Urothelium cell line (cell line): ENCODE measurements at regions not wholly inside any gene's neighbourhood (a gene's known extent, or its start where the extent isn't known, plus 50 kb on each side); places are given as distances from the start of the nearest gene placed in this dataset.
"Not testable (repeated sequence)": the region's sequence is repeated elsewhere in the genome, so short reads cannot be mapped to it uniquely, and the experiment has no call there.

ENCODE experiments used
- DNase-seq: peaks from one replicate; pipeline ENCODE4 v3.0.0; 2011; ENCODE audit warnings: low spot score, mixed read lengths
- FAIRE-seq: peaks from 2 replicates; lab custom pipeline; 2011; peaks lifted over from hg19 to GRCh38; lab: Jason Lieb, UNC

DNA sequence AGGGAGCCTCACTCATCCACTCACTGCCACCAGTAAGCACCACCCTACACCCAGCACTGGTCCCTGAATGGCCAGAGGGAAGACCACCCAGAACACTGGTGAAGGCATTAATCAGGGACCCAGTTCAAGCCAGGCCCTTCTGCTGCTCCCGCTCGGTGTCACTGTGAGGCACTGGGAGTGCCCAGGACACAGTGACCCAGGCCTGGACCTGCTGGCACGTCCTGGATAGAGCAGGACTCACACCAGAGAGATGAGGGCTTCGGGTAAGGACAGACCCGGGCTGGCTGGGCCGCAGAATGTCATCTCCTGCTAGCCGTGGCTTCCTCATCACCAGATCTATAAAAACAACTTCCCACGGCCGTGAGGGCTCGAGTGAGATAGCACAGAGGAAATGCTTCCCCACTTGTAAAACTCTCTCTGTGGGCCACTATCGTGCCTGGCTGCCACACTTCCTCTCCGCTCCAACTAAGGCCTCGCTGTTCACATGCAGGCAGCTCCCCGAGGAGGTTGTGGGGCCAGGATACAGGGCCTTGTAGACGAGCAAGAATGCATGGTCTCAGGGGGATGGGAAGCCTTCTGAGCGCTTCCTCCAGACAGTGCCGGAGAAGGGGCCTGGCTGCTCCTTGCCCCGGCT is 158.1 kb downstream of the NPIPB11 start:
- FAIRE-seq, DNase-seq: not testable (repeated sequence)

DNA sequence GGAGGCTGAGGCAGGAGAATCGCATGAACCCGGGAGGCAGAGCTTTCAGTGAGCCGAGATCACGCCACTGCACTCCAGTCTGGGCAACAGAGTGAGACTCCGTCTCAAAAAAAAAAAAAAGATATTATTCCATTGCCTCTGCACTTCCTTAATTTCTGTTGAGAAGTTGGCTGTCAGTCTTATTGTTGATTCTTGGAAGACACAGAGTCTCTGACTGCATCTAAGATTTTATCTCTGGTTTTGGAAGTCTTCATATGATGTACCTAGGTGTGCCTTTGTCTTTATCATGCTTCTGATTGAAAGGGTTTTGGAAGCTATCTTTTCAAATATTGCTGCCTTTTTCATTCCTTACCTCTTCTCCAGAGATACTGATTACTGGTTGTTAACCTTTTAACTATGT is 160.4 kb downstream of the NPIPB11 start:
- not testable (repeated sequence) for DNase-seq, FAIRE-seq

DNA sequence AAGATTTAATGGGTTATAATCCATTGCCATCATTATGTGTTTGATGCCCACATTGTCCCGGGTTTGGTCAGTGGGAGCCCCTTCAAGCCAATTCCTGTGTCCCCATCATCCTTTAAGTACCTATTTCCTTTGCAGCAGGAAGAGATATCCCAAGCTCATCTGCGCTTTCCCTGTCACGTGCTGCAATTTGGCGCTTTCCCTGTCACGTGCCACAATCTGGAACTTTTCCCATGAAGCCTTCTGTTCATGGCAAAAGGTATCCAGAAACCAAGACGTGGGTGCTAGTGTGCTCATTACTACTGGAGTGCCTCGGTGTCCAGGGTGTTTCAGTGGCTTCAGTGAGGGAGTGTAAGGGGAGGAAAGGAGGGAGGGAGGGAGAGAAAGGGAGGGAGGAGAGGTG is 168.5 kb downstream of the NPIPB11 start:
- FAIRE-seq (no peak), DNase-seq (no peak)

GRCh38 chr16:29237495-29237894 is 169.0 kb downstream of the NPIPB11 start:
- not testable (repeated sequence) for FAIRE-seq, DNase-seq

DNA sequence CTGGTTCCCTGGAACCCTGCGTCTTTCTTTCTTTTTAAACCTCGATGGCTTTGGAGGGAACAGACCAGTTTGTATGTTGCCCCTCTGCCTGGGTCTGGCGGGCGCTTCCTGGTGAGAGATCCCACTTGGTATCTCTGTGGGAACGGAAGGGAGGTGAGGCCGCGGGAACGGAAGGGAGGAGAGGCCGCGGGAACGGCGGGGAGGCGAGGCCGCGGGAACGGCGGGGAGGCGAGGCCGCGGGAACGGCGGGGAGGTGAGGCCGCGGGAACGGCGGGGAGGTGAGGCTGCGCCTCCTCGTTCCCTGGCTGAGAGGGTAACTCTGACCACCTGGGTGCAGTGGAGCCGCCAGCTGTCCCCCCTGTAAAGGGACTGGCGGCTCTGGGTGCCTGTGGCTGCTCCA is 169.5 kb downstream of the NPIPB11 start:
- not testable (repeated sequence) for DNase-seq, FAIRE-seq

DNA sequence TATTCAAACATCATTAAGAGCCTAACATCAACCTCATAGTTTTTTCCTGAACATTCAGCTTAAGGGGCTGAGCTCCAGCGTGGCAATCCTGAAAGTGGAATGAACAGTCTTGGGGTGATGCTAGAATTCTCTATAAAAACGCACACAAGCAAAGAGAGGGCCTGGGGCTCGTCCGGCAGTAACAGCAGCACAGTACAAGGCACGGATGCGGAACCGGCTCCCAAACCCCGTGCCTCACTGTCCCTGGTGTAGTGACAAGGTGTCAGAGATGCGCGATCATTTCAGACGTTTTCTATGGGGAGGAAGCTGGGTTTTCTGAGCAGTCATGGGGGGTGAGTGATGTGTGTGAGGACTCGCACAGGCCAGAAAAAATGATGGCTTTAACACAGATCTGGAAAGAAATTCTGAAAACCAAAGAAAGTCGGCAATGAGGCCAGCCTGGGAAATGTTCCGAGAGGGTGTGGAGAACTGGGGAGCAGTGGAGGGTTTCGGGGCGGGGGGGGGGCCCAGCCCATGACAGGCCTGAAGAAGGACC is 170.6 kb downstream of the NPIPB11 start:
- not testable (repeated sequence) for DNase-seq, FAIRE-seq

- DNase-seq, FAIRE-seq: not testable (repeated sequence)
Observed at GRCh38 chr16:29234536-29235275, 171.8 kb downstream of the NPIPB11 start.

DNA sequence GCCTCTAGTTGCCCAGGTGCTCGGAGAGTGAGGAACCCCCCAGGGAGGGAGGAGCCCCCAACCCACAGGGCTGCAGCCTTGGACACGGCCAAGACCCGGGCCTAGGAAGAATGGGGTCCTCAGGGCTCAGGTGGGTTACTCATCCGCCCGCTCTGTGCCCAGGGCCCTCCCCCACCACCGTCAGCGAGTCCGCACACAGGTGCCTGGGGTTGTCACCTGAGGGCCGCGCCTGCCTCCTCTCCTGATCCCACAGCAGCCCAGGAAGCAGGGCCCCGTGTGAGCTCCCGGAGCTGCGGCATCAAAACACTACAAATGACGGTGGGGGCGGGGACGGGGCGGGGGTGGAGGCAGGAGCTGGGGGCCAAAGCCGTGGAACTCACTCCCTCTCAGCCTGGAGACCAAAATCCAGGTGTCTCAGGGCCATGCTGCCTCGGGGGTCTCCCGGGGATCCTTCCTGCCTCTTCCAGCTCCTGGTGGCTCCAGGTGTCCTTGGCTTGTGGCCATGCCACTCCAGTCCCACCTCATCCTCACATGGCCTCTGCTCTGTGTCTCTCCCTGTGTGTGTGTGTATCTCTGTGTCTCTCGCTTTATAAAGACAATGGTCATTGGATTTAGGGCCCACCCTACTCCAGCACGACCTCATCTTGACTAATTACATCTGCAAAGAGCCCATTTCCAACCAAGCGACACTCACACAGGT is 172.7 kb downstream of the NPIPB11 start:
- not testable (repeated sequence) for DNase-seq, FAIRE-seq

GRCh38 chr16:29232811-29233704 is 173.5 kb downstream of the NPIPB11 start:
- DNase-seq, result no peak
- no peak for FAIRE-seq

GRCh38 chr16:29232160-29232705 is 174.3 kb downstream of the NPIPB11 start:
- not testable (repeated sequence) for FAIRE-seq, DNase-seq

DNA sequence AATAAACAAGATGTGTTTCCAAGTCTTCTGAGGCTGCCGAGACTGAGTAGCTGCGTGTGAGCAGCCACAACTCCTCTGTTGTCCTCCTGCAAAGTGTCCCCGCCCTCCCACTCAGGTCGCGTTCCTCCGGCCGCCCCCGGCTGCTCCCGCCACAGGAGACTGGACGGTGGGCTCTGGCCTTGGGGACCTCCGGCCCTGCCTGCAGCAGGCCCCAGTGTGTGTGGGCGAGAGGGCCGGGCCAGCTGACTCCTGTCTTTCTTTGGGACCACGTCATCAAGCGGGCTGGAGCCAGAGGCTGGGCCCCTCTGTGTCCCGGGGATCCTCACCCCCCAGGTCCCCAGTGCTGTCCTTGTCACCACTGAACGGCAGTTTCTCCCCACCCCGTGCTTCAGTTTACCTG is 175.3 kb downstream of the NPIPB11 start:
- no peak for DNase-seq
- no peak for FAIRE-seq

DNA sequence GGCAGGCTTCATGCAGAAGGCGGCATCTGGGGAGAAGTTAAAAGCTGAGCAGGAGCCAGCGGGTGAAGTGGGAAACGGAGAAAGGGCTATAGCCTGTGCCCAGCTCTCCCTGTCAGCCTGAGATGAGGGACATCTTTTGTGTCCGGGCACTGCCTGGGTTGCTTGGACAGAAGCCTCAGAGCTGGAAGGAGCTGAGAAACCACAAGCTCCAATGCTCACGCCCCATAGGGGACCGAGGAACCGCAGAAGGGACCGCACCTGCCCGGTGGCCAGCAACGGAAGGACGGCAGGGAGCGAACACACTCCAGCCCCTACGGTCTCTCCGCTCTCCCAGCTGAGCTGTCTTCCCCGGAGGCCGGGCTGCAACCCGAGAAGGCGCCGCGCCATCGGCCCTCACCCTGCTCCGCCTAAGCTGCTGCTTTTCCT is 175.8 kb downstream of the NPIPB11 start:
- no peak for FAIRE-seq
- no peak for DNase-seq

DNA sequence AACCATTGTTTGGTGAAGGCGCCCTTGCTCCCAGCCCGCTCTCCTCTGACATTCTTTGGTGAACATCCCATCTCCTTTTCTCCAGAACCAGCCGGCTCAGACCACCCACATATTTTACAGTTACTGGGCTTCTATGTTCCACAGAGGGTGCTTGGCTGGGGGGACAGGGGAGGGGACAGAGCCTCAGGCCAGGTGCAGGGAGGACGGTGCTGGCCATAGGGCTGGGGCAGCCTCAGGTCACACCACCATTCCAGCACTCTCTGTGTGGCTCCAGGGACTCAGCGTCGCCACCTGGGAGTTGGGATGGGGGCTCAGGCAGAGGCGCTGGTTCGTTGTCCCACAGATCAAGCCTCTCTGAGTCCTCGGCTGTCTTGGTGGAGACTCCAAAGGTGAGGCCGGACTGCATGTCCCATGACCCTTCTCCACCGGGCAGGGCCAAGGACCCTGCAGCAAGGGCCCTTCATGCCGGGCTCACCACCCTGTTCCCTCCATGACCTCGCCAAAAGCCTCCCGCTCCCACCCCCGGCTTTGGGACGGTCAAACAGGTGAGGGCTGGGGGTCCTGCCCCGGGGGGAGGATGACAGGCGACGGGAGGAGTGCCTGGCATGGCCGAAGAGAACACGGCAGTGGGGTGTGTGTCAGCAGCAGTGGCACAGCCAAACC is 176.4 kb downstream of the NPIPB11 start:
- FAIRE-seq, DNase-seq: not testable (repeated sequence)

GRCh38 chr16:29229616-29230005 is 176.9 kb downstream of the NPIPB11 start:
- FAIRE-seq, result not testable (repeated sequence)

DNA sequence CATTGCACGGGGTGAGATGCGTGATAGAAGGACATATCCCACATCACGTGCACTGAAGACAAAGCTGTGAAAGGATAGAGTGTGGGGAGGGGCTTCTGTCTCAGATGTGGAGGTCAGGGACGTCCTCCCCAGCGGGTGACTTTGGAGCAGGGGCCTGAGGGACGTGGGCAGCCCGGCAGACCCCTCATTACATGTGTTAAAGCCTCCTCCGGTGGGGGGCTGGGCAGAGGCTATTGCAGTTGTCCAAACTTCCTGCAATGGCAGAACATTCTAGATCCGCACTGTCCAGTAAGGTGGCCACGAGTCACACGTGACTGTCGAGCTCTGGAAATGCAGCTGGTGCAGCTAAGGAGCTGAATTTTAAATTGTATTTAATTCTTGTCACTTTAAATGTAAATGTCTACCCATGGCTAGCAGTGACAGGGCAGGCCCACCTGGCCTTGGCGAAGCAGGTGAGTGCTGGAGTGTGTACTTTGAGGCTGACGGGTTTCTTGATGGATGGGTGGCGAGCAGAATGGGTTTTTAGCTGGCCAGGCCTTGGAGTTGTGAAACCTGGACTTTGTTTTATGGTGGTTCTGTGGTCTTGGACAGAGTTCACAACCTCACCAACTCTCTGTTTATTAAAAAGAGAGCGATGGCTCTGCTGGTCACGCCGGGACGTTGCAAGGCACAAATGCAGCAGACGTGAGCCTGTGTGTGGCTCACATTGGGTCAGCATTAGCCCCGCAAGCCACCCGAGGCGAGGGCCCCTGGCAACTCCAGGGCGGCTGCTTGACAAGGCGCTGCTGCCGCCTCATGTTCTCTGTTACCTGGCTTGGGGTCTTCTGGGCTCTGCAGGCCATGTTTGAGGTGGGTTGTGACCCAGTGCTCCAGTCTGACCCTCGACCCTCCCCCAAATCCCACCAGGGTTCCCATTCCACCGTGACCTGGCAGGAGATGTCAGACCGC is 177.6 kb downstream of the NPIPB11 start:
- FAIRE-seq, DNase-seq: not testable (repeated sequence)

More at GRCh38 chr16:29229616-29230005, 176.9 kb downstream of the NPIPB11 start:
- not testable (repeated sequence) for DNase-seq

- peak; percentile 65 for FAIRE-seq
Observed at GRCh38 chr16:29227751-29228663, 178.5 kb downstream of the NPIPB11 start.

DNA sequence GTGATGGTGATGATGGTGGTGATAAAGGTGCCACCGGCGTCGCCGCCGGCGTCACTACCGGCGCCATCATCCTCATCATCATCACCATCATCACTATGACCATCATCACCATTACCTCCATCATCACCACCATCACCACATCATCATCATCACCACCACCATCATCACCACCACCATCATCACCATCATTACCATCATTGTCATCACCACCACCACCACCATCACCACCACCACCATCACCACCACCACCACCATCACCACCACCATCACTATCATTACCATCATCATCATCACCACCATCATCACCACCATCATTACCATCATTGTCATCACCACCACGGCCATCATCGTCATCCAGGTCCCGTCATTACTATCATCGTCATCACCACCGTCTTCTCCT is 179.7 kb downstream of the NPIPB11 start:
- DNase-seq, result no peak
- peak; percentile 68 for FAIRE-seq

More at GRCh38 chr16:29227751-29228663, 178.5 kb downstream of the NPIPB11 start:
- not testable (repeated sequence) for DNase-seq
